ENCODE measurements at regions not wholly inside any gene's neighbourhood (a gene's known extent, or its start where the extent isn't known, plus 50 kb on each side); places are given as distances from the start of the nearest gene placed in this dataset.
"Not testable (repeated sequence)": the region's sequence is repeated elsewhere in the genome, so short reads cannot be mapped to it uniquely, and the experiment has no call there.

DNA sequence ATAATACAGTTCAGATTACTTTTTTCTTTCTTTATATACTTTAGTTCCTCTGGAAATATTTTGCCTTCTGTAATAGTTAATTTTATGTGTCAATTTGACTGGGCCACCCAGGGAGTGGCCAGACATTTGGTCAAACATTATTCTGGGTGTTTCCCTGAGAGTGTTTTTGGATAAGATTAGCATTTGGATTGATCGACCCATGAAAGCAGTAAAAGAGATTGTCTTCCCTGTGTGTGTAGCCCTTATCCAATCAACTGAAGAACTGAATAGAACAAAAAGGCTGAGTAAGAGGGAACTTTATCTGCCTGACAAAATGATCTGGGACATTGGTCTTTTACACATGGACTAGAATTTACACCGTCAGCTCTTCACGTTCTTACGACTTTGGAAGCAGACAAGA lies 1190.1 kb upstream of the FAM98A start:
- H3K9me3 ChIP-seq (ENCODE audit: insufficient read depth, low read length): no peaks in the 10 kb centered on the region
- H3K36me3 ChIP-seq (replicated peaks; ENCODE audit: low read depth, low read length): no peaks in the 10 kb centered on the region
- H3K4me1 ChIP-seq (ENCODE audit: low read length): no peaks in the 10 kb centered on the region
- no peak overlapping the region for H3K27ac ChIP-seq (ENCODE audit: low read length)
- no peak overlapping the region for H3K4me2 ChIP-seq (ENCODE audit: low read length)
- H3K27me3 ChIP-seq (ENCODE audit: low read depth, low read length): no peaks in the 10 kb centered on the region
- no peak overlapping the region for H2AFZ ChIP-seq (ENCODE audit: low read depth, low read length)
- no peak for TF ChIP-seq EZH2phosphoT487 (IDR thresholded peaks at IDR 0.05; ENCODE audit: low read depth)
- TF ChIP-seq, protein P1, sequence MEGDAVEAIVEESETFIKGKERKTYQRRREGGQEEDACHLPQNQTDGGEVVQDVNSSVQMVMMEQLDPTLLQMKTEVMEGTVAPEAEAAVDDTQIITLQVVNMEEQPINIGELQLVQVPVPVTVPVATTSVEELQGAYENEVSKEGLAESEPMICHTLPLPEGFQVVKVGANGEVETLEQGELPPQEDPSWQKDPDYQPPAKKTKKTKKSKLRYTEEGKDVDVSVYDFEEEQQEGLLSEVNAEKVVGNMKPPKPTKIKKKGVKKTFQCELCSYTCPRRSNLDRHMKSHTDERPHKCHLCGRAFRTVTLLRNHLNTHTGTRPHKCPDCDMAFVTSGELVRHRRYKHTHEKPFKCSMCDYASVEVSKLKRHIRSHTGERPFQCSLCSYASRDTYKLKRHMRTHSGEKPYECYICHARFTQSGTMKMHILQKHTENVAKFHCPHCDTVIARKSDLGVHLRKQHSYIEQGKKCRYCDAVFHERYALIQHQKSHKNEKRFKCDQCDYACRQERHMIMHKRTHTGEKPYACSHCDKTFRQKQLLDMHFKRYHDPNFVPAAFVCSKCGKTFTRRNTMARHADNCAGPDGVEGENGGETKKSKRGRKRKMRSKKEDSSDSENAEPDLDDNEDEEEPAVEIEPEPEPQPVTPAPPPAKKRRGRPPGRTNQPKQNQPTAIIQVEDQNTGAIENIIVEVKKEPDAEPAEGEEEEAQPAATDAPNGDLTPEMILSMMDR (IDR thresholded peaks at IDR 0.05; ENCODE audit: low read depth, low read length): no peak
- no peak overlapping the region for H3K9ac ChIP-seq (ENCODE audit: low read length)
- H3K4me3 ChIP-seq (ENCODE audit: low read length): no peak overlapping the region
- no peaks in the 10 kb centered on the region for H4K20me1 ChIP-seq (ENCODE audit: insufficient read depth, low read length)
- H3K79me2 ChIP-seq (ENCODE audit: low read length): no peaks in the 10 kb centered on the region

DNA sequence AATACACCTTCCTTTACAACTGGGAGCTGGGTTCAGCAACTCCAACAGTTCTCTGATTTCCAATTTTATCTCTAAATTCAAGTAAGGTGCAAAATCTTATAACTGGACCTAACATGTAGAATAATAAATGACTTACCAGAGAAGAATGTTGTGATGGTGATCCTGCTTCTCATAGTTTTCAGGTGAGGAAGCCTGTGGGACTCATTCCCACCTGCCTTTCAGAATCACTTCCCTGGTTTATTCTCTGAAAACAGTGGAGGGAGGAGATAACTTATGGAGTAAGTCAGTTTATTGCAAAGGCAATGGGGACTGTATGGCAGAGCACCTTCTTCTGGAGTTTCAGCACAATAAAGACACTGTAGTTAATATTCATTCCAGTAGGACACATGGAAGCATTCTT lies 1188.2 kb upstream of the FAM98A start:
- Histone ChIP-seq H3K36me3 (replicated peaks; ENCODE audit: low read depth, low read length) (no peaks in the 10 kb centered on the region), H3K27me3 (ENCODE audit: low read depth, low read length) (no peaks in the 10 kb centered on the region), H3K4me1 (ENCODE audit: low read length) (no peaks in the 10 kb centered on the region), H3K4me2 (ENCODE audit: low read length) (no peak overlapping the region), H3K79me2 (ENCODE audit: low read length) (no peaks in the 10 kb centered on the region), H3K27ac (ENCODE audit: low read length) (no peak overlapping the region), H3K9me3 (ENCODE audit: insufficient read depth, low read length) (no peaks in the 10 kb centered on the region), H3K9ac (ENCODE audit: low read length) (no peak overlapping the region), H4K20me1 (ENCODE audit: insufficient read depth, low read length) (no peaks in the 10 kb centered on the region), H3K4me3 (ENCODE audit: low read length) (no peak overlapping the region), H2AFZ (ENCODE audit: low read depth, low read length) (no peak overlapping the region)
- no peak for TF ChIP-seq EZH2phosphoT487 (IDR thresholded peaks at IDR 0.05; ENCODE audit: low read depth)
- TF ChIP-seq, protein P1 (IDR thresholded peaks at IDR 0.05; ENCODE audit: low read depth, low read length): no peak

DNA sequence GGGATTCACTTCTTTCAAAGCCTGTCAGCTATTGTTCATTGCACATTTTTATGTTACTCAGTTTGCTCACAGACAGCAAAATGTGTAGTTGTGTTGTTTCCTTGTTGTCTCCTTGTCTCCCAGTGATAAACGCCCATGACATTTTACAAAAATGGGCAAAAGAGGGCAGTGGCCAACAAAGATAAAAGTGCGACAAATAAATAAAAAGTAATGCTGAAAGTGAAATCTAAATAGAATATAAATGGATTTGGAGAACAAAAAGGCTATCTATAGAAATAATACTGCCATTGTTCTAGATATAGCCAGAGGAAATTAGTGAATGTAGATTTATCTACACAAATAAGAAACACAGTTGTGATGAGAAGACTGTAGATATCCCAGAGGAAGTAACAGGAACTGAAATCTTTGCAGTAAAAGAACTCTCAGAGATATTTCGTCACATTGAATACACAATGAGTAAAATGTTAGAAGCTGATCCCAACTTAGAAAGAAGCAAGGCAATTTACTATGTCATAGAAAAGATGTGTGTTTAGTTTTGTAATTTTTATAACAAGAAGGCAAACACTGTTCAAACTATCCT lies 1186.2 kb upstream of the FAM98A start:
- Histone ChIP-seq H2AFZ (ENCODE audit: low read depth, low read length) (no peak overlapping the region), H3K9ac (ENCODE audit: low read length) (no peak overlapping the region), H3K4me1 (ENCODE audit: low read length) (no peaks in the 10 kb centered on the region), H3K4me2 (ENCODE audit: low read length) (no peak overlapping the region), H4K20me1 (ENCODE audit: insufficient read depth, low read length) (no peaks in the 10 kb centered on the region), H3K79me2 (ENCODE audit: low read length) (no peaks in the 10 kb centered on the region), H3K4me3 (ENCODE audit: low read length) (no peak overlapping the region), H3K9me3 (ENCODE audit: insufficient read depth, low read length) (no peaks in the 10 kb centered on the region), H3K27ac (ENCODE audit: low read length) (no peak overlapping the region), H3K27me3 (ENCODE audit: low read depth, low read length) (no peaks in the 10 kb centered on the region), H3K36me3 (replicated peaks; ENCODE audit: low read depth, low read length) (no peaks in the 10 kb centered on the region)
- TF ChIP-seq, protein P1 (IDR thresholded peaks at IDR 0.05; ENCODE audit: low read depth, low read length): no peak
- TF ChIP-seq EZH2phosphoT487 (IDR thresholded peaks at IDR 0.05; ENCODE audit: low read depth): no peak

DNA sequence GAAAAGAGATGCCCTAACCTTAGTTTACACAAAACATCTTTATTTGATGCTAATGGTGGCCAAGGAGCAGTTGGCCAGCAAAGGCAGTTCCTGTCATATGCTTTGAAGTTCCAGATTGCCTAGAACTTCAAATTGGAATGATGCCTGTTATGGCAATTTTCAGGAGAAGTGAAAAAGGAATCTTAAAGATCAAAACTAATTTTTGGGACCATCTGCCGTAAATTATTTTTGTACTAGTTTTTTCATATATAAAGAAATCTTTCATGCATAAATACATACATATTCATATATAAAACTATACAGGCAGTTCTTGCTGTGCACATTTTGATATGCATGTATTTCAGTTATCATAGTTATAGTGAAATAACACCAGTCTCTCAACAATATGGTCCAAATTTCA lies 1185.6 kb upstream of the FAM98A start:
- no peak overlapping the region for H3K4me2 ChIP-seq (ENCODE audit: low read length)
- no peak overlapping the region for H2AFZ ChIP-seq (ENCODE audit: low read depth, low read length)
- H3K79me2 ChIP-seq (ENCODE audit: low read length): no peaks in the 10 kb centered on the region
- H3K4me1 ChIP-seq (ENCODE audit: low read length): no peaks in the 10 kb centered on the region
- no peak for TF ChIP-seq EZH2phosphoT487 (IDR thresholded peaks at IDR 0.05; ENCODE audit: low read depth)
- TF ChIP-seq, protein P1 (IDR thresholded peaks at IDR 0.05; ENCODE audit: low read depth, low read length): no peak
- H3K27ac ChIP-seq (ENCODE audit: low read length): no peak overlapping the region
- H3K27me3 ChIP-seq (ENCODE audit: low read depth, low read length): no peaks in the 10 kb centered on the region
- H4K20me1 ChIP-seq (ENCODE audit: insufficient read depth, low read length): no peaks in the 10 kb centered on the region
- H3K36me3 ChIP-seq (replicated peaks; ENCODE audit: low read depth, low read length): no peaks in the 10 kb centered on the region
- no peaks in the 10 kb centered on the region for H3K9me3 ChIP-seq (ENCODE audit: insufficient read depth, low read length)
- no peak overlapping the region for H3K4me3 ChIP-seq (ENCODE audit: low read length)
- no peak overlapping the region for H3K9ac ChIP-seq (ENCODE audit: low read length)

DNA sequence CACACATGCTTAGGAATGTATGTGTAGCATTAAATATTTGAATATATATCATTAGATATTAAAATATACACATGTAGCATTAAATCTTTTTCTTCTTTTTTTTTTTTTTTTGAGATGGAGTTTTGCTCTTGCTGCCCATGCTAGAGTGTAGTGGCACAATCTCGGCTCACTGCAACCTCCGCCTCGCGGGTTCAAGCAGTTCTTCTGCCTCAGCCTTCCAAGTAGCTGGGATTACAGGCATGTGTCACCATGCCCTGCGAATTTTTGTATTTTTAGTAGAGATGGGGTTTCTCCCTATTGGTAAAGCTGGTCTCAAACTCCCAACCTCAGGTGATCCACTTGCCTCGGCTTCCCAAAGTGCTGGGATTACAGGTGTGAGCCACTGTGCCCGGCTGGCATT lies 1151.6 kb upstream of the FAM98A start:
- H3K27me3 ChIP-seq (ENCODE audit: low read depth, low read length); H2AFZ ChIP-seq (ENCODE audit: low read depth, low read length); H3K9ac ChIP-seq (ENCODE audit: low read length); H3K4me1 ChIP-seq (ENCODE audit: low read length); H3K9me3 ChIP-seq (ENCODE audit: insufficient read depth, low read length); H3K36me3 ChIP-seq (replicated peaks; ENCODE audit: low read depth, low read length); H4K20me1 ChIP-seq (ENCODE audit: insufficient read depth, low read length); H3K27ac ChIP-seq (ENCODE audit: low read length); H3K4me3 ChIP-seq (ENCODE audit: low read length); H3K4me2 ChIP-seq (ENCODE audit: low read length); H3K79me2 ChIP-seq (ENCODE audit: low read length): not testable (repeated sequence)

Data from OCI-LY3 (cell line).